NCI-H1048 (cell line): ENCODE measurements at regions not wholly inside any gene's neighbourhood (a gene's known extent, or its start where the extent isn't known, plus 50 kb on each side); places are given as distances from the start of the nearest gene placed in this dataset.
"Not testable (repeated sequence)": the region's sequence is repeated elsewhere in the genome, so short reads cannot be mapped to it uniquely, and the experiment has no call there.

Experiments
- DNase-seq: peaks from one replicate; lab custom pipeline; 2025; lab: John Stamatoyannopoulos, UW

GRCh38 chr21:28523367-28523766 is 469.3 kb downstream of the LTN1 start:
- DNase-seq = no peak

GRCh38 chr21:28522014-28522799 is 470.5 kb downstream of the LTN1 start:
- no peak for DNase-seq

GRCh38 chr21:28518630-28519029 is 474.0 kb downstream of the LTN1 start:
- no peak for DNase-seq

- DNase-seq = no peak
These were observed 475.6 kb downstream of the LTN1 start for GRCh38 chr21:28516991-28517592.

GRCh38 chr21:28516021-28516420 is 476.7 kb downstream of the LTN1 start:
- no peak for DNase-seq

GRCh38 chr21:28513428-28513827 is 479.2 kb downstream of the LTN1 start:
- no peak for DNase-seq

GRCh38 chr21:28509031-28509430 is 483.6 kb downstream of the LTN1 start:
- no peak for DNase-seq

GRCh38 chr21:28508126-28508525 is 484.6 kb downstream of the LTN1 start:
- no peak for DNase-seq

GRCh38 chr21:28496517-28496916 is 496.2 kb downstream of the LTN1 start:
- DNase-seq = no peak

GRCh38 chr21:28492127-28492526 is 500.6 kb downstream of the LTN1 start:
- no peak for DNase-seq

GRCh38 chr21:28489821-28490350 is 502.8 kb downstream of the LTN1 start:
- DNase-seq = no peak

- DNase-seq = no peak
These were observed 503.5 kb downstream of the LTN1 start for GRCh38 chr21:28489162-28489561.

GRCh38 chr21:28487455-28488070 is 505.1 kb downstream of the LTN1 start:
- no peak for DNase-seq

- DNase-seq = no peak
These were observed 507.2 kb downstream of the LTN1 start for GRCh38 chr21:28485301-28486022.

GRCh38 chr21:28483301-28484035 is 509.2 kb downstream of the LTN1 start:
- no peak for DNase-seq

GRCh38 chr21:28482657-28483056 is 510.0 kb downstream of the LTN1 start:
- DNase-seq = no peak

GRCh38 chr21:28480470-28480869 is 512.2 kb downstream of the LTN1 start:
- no peak for DNase-seq

- no peak for DNase-seq
These were observed 519.0 kb downstream of the LTN1 start for GRCh38 chr21:28473530-28474220.

- not testable (repeated sequence) for DNase-seq
These were observed 520.1 kb downstream of the LTN1 start for GRCh38 chr21:28472543-28472942.

GRCh38 chr21:28464988-28465387 is 527.7 kb downstream of the LTN1 start:
- no peak for DNase-seq

- no peak for DNase-seq
These were observed 528.6 kb downstream of the LTN1 start for GRCh38 chr21:28464095-28464494.
